GM12875 (cell line): ENCODE measurements at regions not wholly inside any gene's neighbourhood (a gene's known extent, or its start where the extent isn't known, plus 50 kb on each side); places are given as distances from the start of the nearest gene placed in this dataset.

Source experiments
- H3K4me3 ChIP-seq: one replicate; pipeline ENCODE4 v1.5.1; 2011; ENCODE audit warnings: low read depth, low read length, control low read depth
- TF ChIP-seq, protein P1 (sequence below): IDR thresholded peaks from 2 replicates; pipeline ENCODE4 v1.5.1; 2011; ENCODE audit warnings: low read depth, mild to moderate bottlenecking, control low read depth, inconsistent platforms, low read length, moderate library complexity, borderline replicate concordance; ENCODE audit not compliant: insufficient read depth

DNA sequence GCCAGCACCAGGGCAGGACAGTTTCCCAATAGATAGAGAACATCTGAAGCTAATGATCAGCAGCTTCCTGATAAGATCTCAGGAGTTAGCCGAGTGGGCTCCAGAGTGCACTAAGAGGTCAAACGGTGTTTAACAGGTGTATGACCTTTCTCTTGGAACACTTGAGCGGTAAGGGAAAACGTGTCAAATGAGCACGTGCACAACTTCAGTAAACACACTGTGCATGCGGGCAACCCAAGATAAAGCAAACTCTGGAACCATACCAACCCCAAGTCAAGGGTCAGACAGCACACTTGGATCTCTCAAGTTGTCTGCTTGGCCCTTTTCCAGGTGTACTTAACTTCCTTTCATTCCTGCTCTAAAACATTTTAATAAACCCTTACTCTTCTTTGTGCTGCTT is 1941.5 kb upstream of the PCDH10 start:
- TF ChIP-seq, protein P1, sequence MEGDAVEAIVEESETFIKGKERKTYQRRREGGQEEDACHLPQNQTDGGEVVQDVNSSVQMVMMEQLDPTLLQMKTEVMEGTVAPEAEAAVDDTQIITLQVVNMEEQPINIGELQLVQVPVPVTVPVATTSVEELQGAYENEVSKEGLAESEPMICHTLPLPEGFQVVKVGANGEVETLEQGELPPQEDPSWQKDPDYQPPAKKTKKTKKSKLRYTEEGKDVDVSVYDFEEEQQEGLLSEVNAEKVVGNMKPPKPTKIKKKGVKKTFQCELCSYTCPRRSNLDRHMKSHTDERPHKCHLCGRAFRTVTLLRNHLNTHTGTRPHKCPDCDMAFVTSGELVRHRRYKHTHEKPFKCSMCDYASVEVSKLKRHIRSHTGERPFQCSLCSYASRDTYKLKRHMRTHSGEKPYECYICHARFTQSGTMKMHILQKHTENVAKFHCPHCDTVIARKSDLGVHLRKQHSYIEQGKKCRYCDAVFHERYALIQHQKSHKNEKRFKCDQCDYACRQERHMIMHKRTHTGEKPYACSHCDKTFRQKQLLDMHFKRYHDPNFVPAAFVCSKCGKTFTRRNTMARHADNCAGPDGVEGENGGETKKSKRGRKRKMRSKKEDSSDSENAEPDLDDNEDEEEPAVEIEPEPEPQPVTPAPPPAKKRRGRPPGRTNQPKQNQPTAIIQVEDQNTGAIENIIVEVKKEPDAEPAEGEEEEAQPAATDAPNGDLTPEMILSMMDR: no peak
- H3K4me3 ChIP-seq: no peak overlapping the region

DNA sequence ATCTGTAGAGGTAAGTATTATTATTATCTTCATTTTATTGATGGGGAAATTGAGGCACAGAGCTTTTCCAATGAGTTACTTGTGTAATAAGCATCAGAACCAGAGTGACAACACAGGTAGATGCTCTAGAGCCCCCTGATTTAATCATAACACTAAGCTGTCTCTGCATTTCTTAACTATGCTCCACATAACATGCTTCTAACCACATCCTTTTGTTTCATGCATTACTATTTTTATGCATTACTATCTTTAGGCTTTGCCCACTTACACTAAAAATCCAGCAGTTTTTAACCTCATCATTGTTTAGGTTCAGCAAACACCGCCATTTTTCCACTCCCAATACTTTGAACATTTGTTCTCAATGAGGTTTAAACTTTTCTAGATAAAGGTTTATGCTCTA is 1900.8 kb upstream of the PCDH10 start:
- no peak overlapping the region for H3K4me3 ChIP-seq
- TF ChIP-seq, protein P1: no peak

DNA sequence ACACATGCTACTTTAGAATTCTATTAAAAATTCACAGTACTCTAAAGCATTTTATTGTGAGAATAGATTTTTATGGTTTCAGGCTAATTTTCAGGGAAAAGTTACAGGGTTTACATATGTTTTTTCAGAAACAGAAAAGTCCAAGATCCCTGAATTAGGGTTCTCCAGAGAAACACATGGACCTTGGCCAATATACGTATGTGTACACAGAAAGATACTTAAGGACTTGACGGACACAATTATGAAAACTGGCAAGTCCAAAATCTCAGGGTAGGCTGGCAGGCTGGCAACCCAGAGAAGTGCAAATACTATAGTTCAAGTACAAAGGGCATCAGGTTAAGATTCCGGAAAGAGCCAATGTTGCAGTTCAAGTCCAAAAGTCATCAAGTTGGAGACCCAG is 1897.8 kb upstream of the PCDH10 start:
- H3K4me3 ChIP-seq: no peak overlapping the region
- TF ChIP-seq, protein P1: no peak

DNA sequence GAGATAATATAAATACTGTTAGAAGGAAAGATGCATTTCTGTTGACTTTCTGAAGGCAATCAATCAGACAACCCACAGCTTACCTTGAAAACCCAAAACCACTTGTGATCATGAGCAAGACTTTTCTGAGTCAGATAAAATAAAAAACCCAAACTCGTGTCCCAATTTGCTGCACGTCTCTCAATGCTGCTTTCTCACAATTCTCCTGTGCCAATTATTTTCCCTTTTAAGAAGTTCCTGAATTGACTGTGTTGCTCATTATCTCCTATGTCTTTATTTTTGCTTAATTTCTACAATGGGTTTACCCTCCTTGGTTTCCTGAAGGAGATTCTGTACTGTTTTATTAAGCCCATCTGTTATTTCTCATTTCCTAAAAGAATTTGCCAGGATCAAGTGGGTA is 1891.9 kb upstream of the PCDH10 start:
- TF ChIP-seq, protein P1: no peak
- H3K4me3 ChIP-seq: no peak overlapping the region

DNA sequence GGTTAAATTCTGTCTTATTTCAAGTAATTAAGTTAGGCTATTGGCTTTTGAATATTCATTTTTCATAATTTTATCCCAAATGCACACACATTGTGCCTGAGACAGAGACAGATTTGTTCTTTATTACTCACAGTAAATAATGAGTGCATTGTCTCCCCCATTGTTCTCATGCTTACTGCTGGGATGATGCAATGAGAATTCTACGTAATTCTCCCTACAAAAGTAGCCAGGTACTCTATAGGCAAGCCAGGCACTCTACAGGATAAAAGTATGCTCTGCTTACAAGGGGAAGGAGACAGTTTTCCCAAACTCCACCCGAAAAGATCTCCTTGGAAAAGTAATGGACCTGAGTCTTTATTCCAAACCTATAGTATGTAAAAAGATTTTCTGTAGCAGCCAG is 1890.7 kb upstream of the PCDH10 start:
- TF ChIP-seq, protein P1: no peak
- no peak overlapping the region for H3K4me3 ChIP-seq

DNA sequence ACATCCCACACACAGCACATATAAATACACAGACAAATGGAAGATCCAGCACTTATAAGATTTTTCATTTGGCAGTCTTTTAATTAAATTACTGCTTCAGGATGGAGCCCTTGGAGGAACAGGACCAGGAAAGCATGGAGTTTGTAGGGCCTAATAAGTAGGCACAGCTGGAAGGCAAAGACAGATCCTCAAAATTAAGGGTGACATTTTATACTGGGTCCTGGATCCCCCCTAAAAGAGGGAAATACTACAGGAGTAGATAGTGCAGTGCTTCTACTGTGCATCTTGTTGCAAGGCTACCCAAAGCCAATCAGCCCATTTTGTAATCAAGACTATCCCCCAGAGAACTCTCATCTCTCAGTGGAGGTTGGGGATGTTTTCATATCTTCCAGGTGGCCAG is 1860.7 kb upstream of the PCDH10 start:
- TF ChIP-seq, protein P1: no peak
- no peak overlapping the region for H3K4me3 ChIP-seq

DNA sequence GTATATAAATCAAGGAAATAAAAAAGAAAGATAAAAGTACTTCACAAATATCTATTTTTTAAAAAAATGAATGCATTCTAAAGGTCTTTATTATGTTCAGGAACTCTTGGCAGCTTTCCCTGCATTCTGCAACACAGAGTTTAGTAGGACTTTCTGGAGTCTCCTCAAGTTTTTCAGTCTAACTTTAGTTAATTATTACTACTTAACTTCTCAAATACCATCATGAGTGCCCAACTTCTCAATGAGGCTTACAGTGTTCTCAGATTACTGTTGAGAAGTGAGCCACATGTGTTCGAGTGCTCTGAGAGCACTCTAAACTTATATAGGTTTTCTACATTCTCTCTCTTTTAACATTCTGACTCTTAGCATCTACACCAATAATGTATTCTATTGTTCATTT is 1852.9 kb upstream of the PCDH10 start:
- TF ChIP-seq, protein P1: no peak
- H3K4me3 ChIP-seq: no peak overlapping the region
